MCF 10A (cell line): ENCODE measurements at regions not wholly inside any gene's neighbourhood (a gene's known extent, or its start where the extent isn't known, plus 50 kb on each side); places are given as distances from the start of the nearest gene placed in this dataset.

Experiments
- BruUV-seq: library from RNA; stranded (reverse); fragments of 400-500 nt; replicated peaks from 2 replicates; lab custom pipeline; 2021; lab: Mats Ljungman, UMichigan
- CTCF ChIA-PET: fragments of 300-600 bp; sonication (Branson Sonifier 250); formaldehyde crosslinking; extraction: SDS; loops from one replicate; lab custom pipeline; 2021; ENCODE audit warnings: antibody characterized with exemption, inconsistent platforms; lab: Yijun Ruan, JAX
- POLR2A ChIA-PET: fragments of 300-600, 350-650 bp; sonication (Branson Sonifier 250); formaldehyde crosslinking; extraction: SDS; loops from one replicate; lab custom pipeline; 2020; ENCODE audit warnings: antibody characterized with exemption, inconsistent platforms; lab: Yijun Ruan, JAX
- DNase-seq: peaks from one replicate; pipeline ENCODE4 v3.0.0-alpha.2; 2018; ENCODE audit not compliant: unreplicated experiment
- H3K27ac Mint-ChIP-seq: one replicate; pipeline ENCODE4 v1.8.0; 2022; ENCODE audit warnings: mild to moderate bottlenecking, low read depth, mixed read lengths; ENCODE audit not compliant: unreplicated experiment
- H3K27me3 Mint-ChIP-seq: one replicate; pipeline ENCODE4 v1.8.0; 2022; ENCODE audit warnings: mixed read lengths; ENCODE audit not compliant: insufficient read depth, unreplicated experiment
- H3K36me3 Mint-ChIP-seq: one replicate; pipeline ENCODE4 v1.8.0; 2022; ENCODE audit warnings: mild to moderate bottlenecking, moderate library complexity, mixed read lengths; ENCODE audit not compliant: insufficient read depth, unreplicated experiment
- H3K4me1 Mint-ChIP-seq: one replicate; pipeline ENCODE4 v1.8.0; 2022; ENCODE audit warnings: mixed read lengths; ENCODE audit not compliant: insufficient read depth, unreplicated experiment
- H3K4me3 Mint-ChIP-seq: one replicate; pipeline ENCODE4 v1.8.0; 2022; ENCODE audit warnings: mild to moderate bottlenecking, moderate library complexity, mixed read lengths; ENCODE audit not compliant: unreplicated experiment
- H3K9me3 Mint-ChIP-seq: one replicate; pipeline ENCODE4 v1.8.0; 2022; ENCODE audit warnings: mixed read lengths; ENCODE audit not compliant: unreplicated experiment
- intact Hi-C: fragments of 100-400 bp; cut with micrococcal nuclease; formaldehyde crosslinking; loops from 2 replicates; pipeline ENCODE4 v1.14.1; 2022
- TF ChIP-seq, protein P1 (sequence below): fragments of 200-600 bp; IDR thresholded peaks from one replicate; pipeline ENCODE4 v1.8.0; 2022; ENCODE audit warnings: antibody characterized with exemption, mild to moderate bottlenecking; ENCODE audit not compliant: unreplicated experiment

DNA sequence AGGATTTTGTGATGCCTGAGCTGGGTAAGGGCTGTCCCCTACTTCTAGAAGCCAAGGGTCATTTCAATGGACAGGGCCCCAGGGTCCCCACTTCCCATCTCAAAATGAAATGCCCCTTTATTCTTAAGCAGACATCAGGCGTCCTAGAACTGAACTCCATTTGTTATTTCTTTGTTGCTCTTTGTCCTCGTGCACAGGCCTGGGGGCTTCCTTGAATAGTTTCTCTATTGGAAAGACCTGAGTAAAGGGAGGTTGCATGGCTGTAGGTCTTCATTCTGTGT, 311.4 kb upstream of the ZNF32 start:
- Mint-ChIP-seq H3K4me3 (no peak overlapping the region), H3K9me3 (peaks cover 6% of the 10 kb centered on the region), H3K4me1 (no peaks in the 10 kb centered on the region), H3K27ac (no peak overlapping the region), H3K27me3 (peaks cover 35% of the 10 kb centered on the region), H3K36me3 (no peaks in the 10 kb centered on the region)
- ChIA-PET POLR2A (no interaction called here), CTCF (interaction anchor here (0.7 kb wide), 1 partner anchor 139 kb away, joined by 3 read pairs; no protein-coding TSS in a partner anchor)
- no peak for DNase-seq
- intact Hi-C loops = no loop called here
- BruUV-seq = no TSS peak
- TF ChIP-seq, protein P1, sequence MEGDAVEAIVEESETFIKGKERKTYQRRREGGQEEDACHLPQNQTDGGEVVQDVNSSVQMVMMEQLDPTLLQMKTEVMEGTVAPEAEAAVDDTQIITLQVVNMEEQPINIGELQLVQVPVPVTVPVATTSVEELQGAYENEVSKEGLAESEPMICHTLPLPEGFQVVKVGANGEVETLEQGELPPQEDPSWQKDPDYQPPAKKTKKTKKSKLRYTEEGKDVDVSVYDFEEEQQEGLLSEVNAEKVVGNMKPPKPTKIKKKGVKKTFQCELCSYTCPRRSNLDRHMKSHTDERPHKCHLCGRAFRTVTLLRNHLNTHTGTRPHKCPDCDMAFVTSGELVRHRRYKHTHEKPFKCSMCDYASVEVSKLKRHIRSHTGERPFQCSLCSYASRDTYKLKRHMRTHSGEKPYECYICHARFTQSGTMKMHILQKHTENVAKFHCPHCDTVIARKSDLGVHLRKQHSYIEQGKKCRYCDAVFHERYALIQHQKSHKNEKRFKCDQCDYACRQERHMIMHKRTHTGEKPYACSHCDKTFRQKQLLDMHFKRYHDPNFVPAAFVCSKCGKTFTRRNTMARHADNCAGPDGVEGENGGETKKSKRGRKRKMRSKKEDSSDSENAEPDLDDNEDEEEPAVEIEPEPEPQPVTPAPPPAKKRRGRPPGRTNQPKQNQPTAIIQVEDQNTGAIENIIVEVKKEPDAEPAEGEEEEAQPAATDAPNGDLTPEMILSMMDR = no peak

DNA sequence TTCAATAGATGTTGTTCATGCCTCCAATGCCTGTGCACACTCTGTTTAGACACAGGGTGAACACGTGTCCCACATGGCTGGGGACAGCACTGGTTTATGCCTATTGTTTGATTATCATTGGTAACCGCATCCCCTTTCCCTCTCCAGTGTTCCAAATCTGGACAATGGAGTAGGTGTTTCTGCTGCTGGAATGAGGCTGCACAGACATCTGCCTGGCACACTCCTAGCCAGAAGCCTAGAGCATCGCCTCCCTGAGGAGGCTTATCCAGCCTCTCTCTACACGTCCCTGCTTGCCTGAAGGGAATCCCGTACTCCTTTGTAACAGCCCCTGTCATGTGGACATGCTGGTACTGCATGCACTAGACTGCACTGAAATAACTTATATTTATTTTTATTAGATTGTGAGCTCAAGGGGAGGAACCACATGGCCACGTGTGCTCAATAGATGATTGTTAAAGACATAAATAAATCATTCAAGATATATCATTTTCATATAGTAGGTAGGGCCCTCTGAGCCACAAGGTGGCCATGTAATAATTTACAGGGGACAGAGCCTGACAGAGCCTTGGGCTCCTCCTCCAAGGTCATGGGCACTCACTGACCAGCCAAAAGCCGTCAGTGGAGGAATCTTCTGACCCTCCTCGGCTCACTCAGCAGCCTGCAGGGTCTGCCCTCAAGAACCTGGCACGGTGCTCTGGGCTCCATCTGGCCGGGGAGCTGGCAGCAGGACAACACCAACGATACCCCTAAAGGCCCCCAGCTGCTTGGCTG, 310.9 kb upstream of the ZNF32 start:
- Mint-ChIP-seq H3K4me3 (no peak overlapping the region), H3K36me3 (no peaks in the 10 kb centered on the region), H3K27me3 (peaks cover 30% of the 10 kb centered on the region), H3K4me1 (no peaks in the 10 kb centered on the region), H3K9me3 (peaks cover 6% of the 10 kb centered on the region), H3K27ac (no peak overlapping the region)
- POLR2A ChIA-PET = no interaction called here
- BruUV-seq = no TSS peak
- TF ChIP-seq, protein P1 = no peak
- DNase-seq = no peak
- intact Hi-C loops = no loop called here
- CTCF ChIA-PET = interaction anchor here (0.7 kb wide), 1 partner anchor 140 kb away, joined by 3 read pairs; no protein-coding TSS in a partner anchor

DNA sequence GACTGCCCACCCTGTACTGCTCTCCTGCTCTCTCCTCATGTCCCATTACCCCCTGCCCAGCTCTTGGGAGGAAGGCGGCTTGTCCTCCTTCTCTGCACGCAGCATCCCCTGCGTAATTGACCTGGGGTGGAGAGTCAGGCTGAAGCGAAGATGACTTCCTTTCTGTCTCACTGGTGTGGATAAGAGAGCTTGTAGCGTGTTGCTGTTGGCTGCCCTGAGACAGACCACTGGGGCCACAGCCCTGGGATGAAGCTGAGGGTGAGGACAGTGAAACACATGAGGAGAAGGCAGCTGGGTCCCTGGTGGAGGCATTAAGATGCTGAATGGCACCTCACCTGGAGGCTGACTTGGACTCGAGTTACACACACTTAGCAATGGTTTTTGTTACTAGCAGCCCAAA, 310.3 kb upstream of the ZNF32 start:
- Mint-ChIP-seq H3K4me1 (no peaks in the 10 kb centered on the region), H3K9me3 (peaks cover 6% of the 10 kb centered on the region), H3K4me3 (no peak overlapping the region), H3K27me3 (peaks cover 24% of the 10 kb centered on the region), H3K36me3 (no peaks in the 10 kb centered on the region), H3K27ac (no peak overlapping the region)
- ChIA-PET POLR2A (no interaction called here), CTCF (no interaction called here)
- intact Hi-C loops = no loop called here
- TF ChIP-seq, protein P1 = no peak
- BruUV-seq = no TSS peak
- DNase-seq = no peak

DNA sequence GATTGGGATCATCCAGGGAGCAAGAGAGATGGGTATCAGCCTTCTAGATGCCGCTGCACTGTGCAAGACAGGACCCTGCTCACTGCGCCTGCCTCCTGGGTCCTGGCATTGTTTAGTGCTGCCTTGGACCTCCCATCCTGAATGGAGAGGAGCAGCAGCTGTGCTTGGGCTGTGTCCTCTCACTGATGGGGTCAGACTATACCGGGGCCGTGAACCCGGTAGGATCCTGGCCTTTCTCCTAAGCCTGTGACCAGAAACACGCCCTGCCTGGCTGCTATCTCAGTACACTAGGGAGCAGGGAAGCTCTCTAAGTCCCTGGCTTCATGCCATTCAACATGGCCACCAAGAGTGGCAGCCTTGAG, 309.4 kb upstream of the ZNF32 start:
- ChIA-PET POLR2A (no interaction called here), CTCF (no interaction called here)
- DNase-seq = no peak
- Mint-ChIP-seq H3K4me1 (no peaks in the 10 kb centered on the region), H3K9me3 (peaks cover 7% of the 10 kb centered on the region), H3K4me3 (no peak overlapping the region), H3K36me3 (no peaks in the 10 kb centered on the region), H3K27ac (no peak overlapping the region), H3K27me3 (peaks cover 23% of the 10 kb centered on the region)
- TF ChIP-seq, protein P1 = no peak
- intact Hi-C loops = no loop called here
- no TSS peak for BruUV-seq
